Breast epithelium (tissue), 4 donors: ENCODE measurements at regions not wholly inside any gene's neighbourhood (a gene's known extent, or its start where the extent isn't known, plus 50 kb on each side); places are given as distances from the start of the nearest gene placed in this dataset.

Experiments
- DNase-seq, 2 donors: peaks; one replicate each; pipeline ENCODE4 v3.0.0-alpha.2; 2019; ENCODE audit warnings: low spot score in 2 of 2
- H3K27ac ChIP-seq, 2 donors: fragments of 200-600 bp; sonication (generic) in 1 of 2; one replicate each; pipeline ENCODE4 v1.5.1; 2016 to 2019; ENCODE audit warnings: mild to moderate bottlenecking in 1 of 2
- H3K27me3 ChIP-seq, 2 donors: fragments of 200-600 bp; sonication (generic) in 1 of 2; one replicate each; pipeline versions ENCODE4 v1.5.1 to v1.6.0; 2017 to 2019; ENCODE audit warnings: control low read depth in 1 of 2, mild to moderate bottlenecking in 1 of 2
- H3K36me3 ChIP-seq: fragments of 200-600 bp; one replicate; pipeline ENCODE4 v1.5.1; 2019
- H3K4me1 ChIP-seq, 2 donors: fragments of 200-600 bp; sonication (generic); one replicate each; pipeline ENCODE4 v1.5.1; 2016 to 2019; ENCODE audit warnings: control low read depth in 1 of 2
- H3K4me3 ChIP-seq, 3 donors: fragments of 200-600 bp; sonication (generic); 1 replicate in 2 of 3; 2 replicates in 1 of 3; pipeline ENCODE4 v1.5.1; 2016 to 2019; ENCODE audit warnings: mild to moderate bottlenecking in 3 of 3, moderate library complexity in 2 of 3
- H3K9me3 ChIP-seq, 2 donors: fragments of 200-600 bp; sonication (generic) in 1 of 2; one replicate each; pipeline ENCODE4 v1.5.1; 2016 to 2019; ENCODE audit warnings: control low read depth in 1 of 2
- CTCF ChIP-seq, 3 donors: fragments of 450-650 bp; IDR thresholded peaks; one replicate each; pipeline ENCODE4 v1.5.1; 2016 to 2017; ENCODE audit warnings: antibody characterized with exemption in 3 of 3, mild to moderate bottlenecking in 3 of 3, moderate library complexity in 3 of 3
- POLR2A ChIP-seq: fragments of 450-650 bp; IDR thresholded peaks from one replicate; pipeline ENCODE4 v1.6.1; 2016; ENCODE audit warnings: antibody characterized with exemption, mild to moderate bottlenecking, moderate library complexity
- POLR2AphosphoS5 ChIP-seq, 3 donors: sonication (generic); formaldehyde crosslinking; IDR thresholded peaks; one replicate each; pipeline ENCODE4 v1.6.1; 2017; ENCODE audit warnings: antibody characterized with exemption in 3 of 3
- intact Hi-C: fragments of 100-400 bp; cut with DNase I; formaldehyde crosslinking; loops from one replicate; pipeline ENCODE4 v1.15.1; 2023; ENCODE audit warnings: low total_unique reads

- intact Hi-C loops, result no loop called here
- H3K27me3 ChIP-seq, result no peaks in the 10 kb centered on the region
- TF ChIP-seq POLR2A (no peak), CTCF (IDR thresholded peaks at IDR 0.05) (no peak), POLR2AphosphoS5 (IDR thresholded peaks at IDR 0.05) (no peak)
- no peak overlapping the region for H3K27ac ChIP-seq
- no peaks in the 10 kb centered on the region for H3K4me1 ChIP-seq
- no peak for DNase-seq
- no peaks in the 10 kb centered on the region for H3K36me3 ChIP-seq
- H3K9me3 ChIP-seq, result no peaks in the 10 kb centered on the region
- H3K4me3 ChIP-seq, result no peak overlapping the region
Observed at GRCh38 chr3:24648063-24648462, 153.4 kb upstream of the THRB start.

- no peaks in the 10 kb centered on the region for H3K36me3 ChIP-seq
- H3K27me3 ChIP-seq, result no peaks in the 10 kb centered on the region
- DNase-seq, result no peak
- intact Hi-C loops, result no loop called here
- H3K4me1 ChIP-seq, result no peaks in the 10 kb centered on the region
- no peak overlapping the region for H3K4me3 ChIP-seq
- peaks cover under 1 to 2% of the 10 kb centered on the region in 2 donors for H3K9me3 ChIP-seq
- TF ChIP-seq POLR2A (no peak), CTCF (IDR thresholded peaks at IDR 0.05) (no peak), POLR2AphosphoS5 (IDR thresholded peaks at IDR 0.05) (no peak)
- no peak overlapping the region for H3K27ac ChIP-seq
Observed at GRCh38 chr3:24650839-24651238, 156.2 kb upstream of the THRB start.

GRCh38 chr3:24657870-24658510 lies 163.3 kb upstream of the THRB start:
- TF ChIP-seq POLR2A (no peak), POLR2AphosphoS5 (IDR thresholded peaks at IDR 0.05) (no peak), CTCF (IDR thresholded peaks at IDR 0.05) (no peak)
- H3K36me3 ChIP-seq, result no peaks in the 10 kb centered on the region
- DNase-seq, result no peak
- H3K27ac ChIP-seq, result no peak overlapping the region
- H3K27me3 ChIP-seq, result no peaks in the 10 kb centered on the region
- no peak overlapping the region for H3K4me3 ChIP-seq
- peaks cover 4 to 5% of the 10 kb centered on the region in 2 donors for H3K9me3 ChIP-seq
- intact Hi-C loops, result no loop called here
- H3K4me1 ChIP-seq, result no peaks in the 10 kb centered on the region

GRCh38 chr3:24661175-24661584 lies 166.5 kb upstream of the THRB start:
- no peak for TF ChIP-seq CTCF (IDR thresholded peaks at IDR 0.05)
- TF ChIP-seq POLR2AphosphoS5 (IDR thresholded peaks at IDR 0.05), result no peak
- TF ChIP-seq POLR2A, result no peak

GRCh38 chr3:24662449-24663345 lies 168.0 kb upstream of the THRB start:
- H3K4me1 ChIP-seq, result no peaks in the 10 kb centered on the region
- H3K9me3 ChIP-seq, result no peaks in the 10 kb centered on the region
- DNase-seq, result no peak
- intact Hi-C loops, result no loop called here
- H3K27me3 ChIP-seq, result no peaks in the 10 kb centered on the region
- TF ChIP-seq POLR2AphosphoS5 (IDR thresholded peaks at IDR 0.05) (no peak), CTCF (IDR thresholded peaks at IDR 0.05) (no peak), POLR2A (no peak)
- no peak overlapping the region for H3K4me3 ChIP-seq
- H3K36me3 ChIP-seq, result no peaks in the 10 kb centered on the region
- no peak overlapping the region for H3K27ac ChIP-seq

More at GRCh38 chr3:24661175-24661584, 166.5 kb upstream of the THRB start:
- H3K9me3 ChIP-seq, result peaks cover under 1% of the 10 kb centered on the region in 2 donors
- DNase-seq, result no peak
- no peaks in the 10 kb centered on the region for H3K27me3 ChIP-seq
- no peaks in the 10 kb centered on the region for H3K36me3 ChIP-seq
- intact Hi-C loops, result no loop called here
- no peak overlapping the region for H3K4me3 ChIP-seq
- no peaks in the 10 kb centered on the region for H3K4me1 ChIP-seq
- H3K27ac ChIP-seq, result no peak overlapping the region
